ENCODE measurements at regions not wholly inside any gene's neighbourhood (a gene's known extent, or its start where the extent isn't known, plus 50 kb on each side); places are given as distances from the start of the nearest gene placed in this dataset.

GRCh38 chr6:8639928-8640649 lies 204.7 kb upstream of the SLC35B3 start:
- Histone ChIP-seq H2AK5ac (ENCODE audit: low read depth, low read length) (no peak overlapping the region), H3K9me3 (ENCODE audit: control insufficient read depth, insufficient read depth, low read length) (peaks cover 10% of the 10 kb centered on the region), H2BK5ac (ENCODE audit: low read depth, low read length, poor library complexity, severe bottlenecking) (no peak overlapping the region), H3K23ac (ENCODE audit: low read depth, low read length) (no peak overlapping the region), H3K9ac (ENCODE audit: low read depth, low read length) (no peak overlapping the region), H2AFZ (replicated peaks; ENCODE audit: low read length, poor library complexity) (no peak overlapping the region), H2BK15ac (ENCODE audit: low read depth, low read length) (no peak overlapping the region), H3K4me2 (ENCODE audit: low read depth, low read length) (no peak overlapping the region), H3K56ac (ENCODE audit: extremely low read depth, insufficient read depth, low read length) (no peak overlapping the region), H4K91ac (ENCODE audit: insufficient read depth, low read depth, low read length) (no peak overlapping the region), H4K5ac (ENCODE audit: low read depth, low read length) (no peak overlapping the region), H3K27me3 (ENCODE audit: control insufficient read depth, insufficient read depth, low read length) (no peaks in the 10 kb centered on the region), H3K4me1 (ENCODE audit: control insufficient read depth, insufficient read depth, low read length) (no peaks in the 10 kb centered on the region), H3K27ac (ENCODE audit: insufficient read depth, low read length) (no peak overlapping the region), H4K8ac (ENCODE audit: low read depth in 2 of 2, low read length in 2 of 2) (no peak overlapping the region), H3K14ac (replicated peaks; ENCODE audit: low read depth, low read length) (no peak overlapping the region), H3K4ac (ENCODE audit: low read depth, low read length) (no peak overlapping the region), H3K79me1 (ENCODE audit: low read depth in 1 of 2, low read length in 2 of 2) (no peaks in the 10 kb centered on the region), H2BK120ac (ENCODE audit: low read depth, low read length) (no peak overlapping the region), H4K20me1 (ENCODE audit: insufficient read depth, low read length) (no peaks in the 10 kb centered on the region), H2BK20ac (ENCODE audit: low read depth, low read length) (no peak overlapping the region), H3K9me1 (ENCODE audit: insufficient read depth, low read length) (no peaks in the 10 kb centered on the region), H2AK9ac (replicated peaks; ENCODE audit: low read depth, low read length, poor library complexity) (no peak overlapping the region), H3K36me3 (ENCODE audit: control insufficient read depth, insufficient read depth, low read length) (no peaks in the 10 kb centered on the region), H3K18ac (ENCODE audit: low read depth, low read length) (no peak overlapping the region), H3K4me3 (ENCODE audit: insufficient read depth, low read depth, low read length) (no peak overlapping the region)
- ChIA-PET CTCF (no interaction called here), POLR2A (ENCODE audit: unreplicated experiment) (no interaction called here)
- no peak for TF ChIP-seq USF2 (IDR thresholded peaks at IDR 0.05; ENCODE audit: low read depth, low read length)
- no peak for TF ChIP-seq CEBPB (IDR thresholded peaks at IDR 0.05; ENCODE audit: low read depth, low read length)
- no peak for TF ChIP-seq BHLHE40 (IDR thresholded peaks at IDR 0.05; ENCODE audit: low read depth, low read length)
- TF ChIP-seq NFE2L2 (IDR thresholded peaks at IDR 0.05; ENCODE audit: low read depth, low read length), result no peak
- no peak for TF ChIP-seq MXI1 (IDR thresholded peaks at IDR 0.05; ENCODE audit: borderline replicate concordance, low read depth, low read length)
- TF ChIP-seq CTCF (conservative IDR thresholded peaks at IDR 0.05; ENCODE audit: low read depth, low read length), result no peak
- in situ Hi-C loops (cut with MboI; ENCODE audit: low sequenced_read_pairs) (no loop called here), intact Hi-C loops (cut with micrococcal nuclease) (no loop called here), dilution Hi-C loops (cut with HindIII; ENCODE audit: low sequenced_read_pairs, unreplicated experiment) (no loop called here)
- BruUV-seq (replicated peaks), result no TSS peak
- ATAC-seq (ENCODE audit: low read depth) (no peak), DNase-seq (no peak)
- WGBS, 2 experiments (ENCODE audit: extremely low coverage in 2 of 2, insufficient read length in 1 of 2), result no CpG with 5 or more reads among the region's 3 CpGs
